Stimulated activated CD4-positive, alpha-beta T cell treated with anti-CD3 and anti-CD28 coated beads, Interleukin-4, amount 100 ng/mL, for 1 hour (primary cell): ENCODE measurements at regions not wholly inside any gene's neighbourhood (a gene's known extent, or its start where the extent isn't known, plus 50 kb on each side); places are given as distances from the start of the nearest gene placed in this dataset.
"Not testable (repeated sequence)": the region's sequence is repeated elsewhere in the genome, so short reads cannot be mapped to it uniquely, and the experiment has no call there.

Source experiments
- DNase-seq: peaks from one replicate; pipeline ENCODE4 v3.0.0-alpha.2; 2020

GRCh38 chr1:14366091-14367018, 232.1 kb upstream of the KAZN start:
- no peak for DNase-seq

GRCh38 chr1:14367451-14367850, 231.0 kb upstream of the KAZN start:
- no peak for DNase-seq

- no peak for DNase-seq
Measured at GRCh38 chr1:14369526-14370213, 228.8 kb upstream of the KAZN start.

- DNase-seq = no peak
Measured at GRCh38 chr1:14371771-14372497, 226.6 kb upstream of the KAZN start.

DNA sequence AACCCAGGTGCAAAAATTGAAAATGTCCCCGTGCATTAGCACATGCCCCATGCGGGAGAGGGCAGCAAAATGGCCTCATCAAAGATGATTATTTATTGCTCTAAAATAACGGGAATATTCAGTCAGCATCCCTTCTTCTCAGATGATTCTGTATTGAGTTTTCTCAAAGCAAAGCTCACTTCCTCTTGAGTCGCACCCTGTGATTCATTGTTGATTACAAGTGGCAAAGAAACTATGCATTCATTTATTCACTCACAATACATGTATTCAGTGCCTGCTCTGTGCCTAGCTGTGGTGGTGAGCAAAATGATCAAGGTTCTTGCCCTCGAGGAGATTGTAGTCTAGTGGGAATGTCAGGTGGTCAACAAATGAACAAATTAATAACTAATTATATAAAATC, 226.0 kb upstream of the KAZN start:
- no peak for DNase-seq

DNA sequence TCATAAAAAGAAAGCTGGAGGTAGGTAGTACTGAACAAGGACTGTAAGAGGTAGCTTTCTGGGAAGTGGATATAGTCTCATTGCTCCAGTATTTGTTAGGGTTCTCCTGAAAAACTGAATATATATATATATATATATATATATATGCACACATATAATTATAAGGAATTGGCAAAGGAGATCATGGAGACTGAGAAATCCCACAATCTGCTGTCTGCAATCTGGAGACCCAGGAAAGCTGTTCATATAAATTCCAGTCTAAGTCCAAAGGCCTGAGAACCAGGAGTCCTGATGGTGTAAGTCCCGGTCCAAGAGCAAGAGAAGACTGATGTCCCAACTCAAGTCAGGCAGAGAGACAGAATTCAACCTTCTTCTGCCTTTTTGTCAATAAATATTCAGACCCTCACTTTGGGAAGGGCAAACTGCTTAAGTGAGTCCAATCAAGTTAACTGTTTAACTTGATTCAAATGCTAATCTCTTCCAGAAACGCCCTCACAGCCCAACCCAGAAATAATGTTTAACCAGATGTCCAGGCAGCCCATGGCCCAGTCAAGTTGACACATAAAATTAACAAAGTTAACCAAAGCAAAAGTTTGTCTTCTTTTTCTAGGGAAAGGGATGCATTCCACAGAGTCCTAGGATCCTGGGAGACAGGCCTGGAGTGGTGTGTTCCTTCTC, 225.3 kb upstream of the KAZN start:
- no peak for DNase-seq

GRCh38 chr1:14375226-14375625, 223.3 kb upstream of the KAZN start:
- DNase-seq = no peak

GRCh38 chr1:14377386-14377785, 221.1 kb upstream of the KAZN start:
- DNase-seq = no peak

- DNase-seq = no peak
Measured at GRCh38 chr1:14380408-14380807, 218.1 kb upstream of the KAZN start.

GRCh38 chr1:14390816-14391215, 207.7 kb upstream of the KAZN start:
- DNase-seq = no peak

- no peak for DNase-seq
Measured at GRCh38 chr1:14392161-14392858, 206.2 kb upstream of the KAZN start.

- no peak for DNase-seq
Measured at GRCh38 chr1:14392859-14393365, 205.6 kb upstream of the KAZN start.

DNA sequence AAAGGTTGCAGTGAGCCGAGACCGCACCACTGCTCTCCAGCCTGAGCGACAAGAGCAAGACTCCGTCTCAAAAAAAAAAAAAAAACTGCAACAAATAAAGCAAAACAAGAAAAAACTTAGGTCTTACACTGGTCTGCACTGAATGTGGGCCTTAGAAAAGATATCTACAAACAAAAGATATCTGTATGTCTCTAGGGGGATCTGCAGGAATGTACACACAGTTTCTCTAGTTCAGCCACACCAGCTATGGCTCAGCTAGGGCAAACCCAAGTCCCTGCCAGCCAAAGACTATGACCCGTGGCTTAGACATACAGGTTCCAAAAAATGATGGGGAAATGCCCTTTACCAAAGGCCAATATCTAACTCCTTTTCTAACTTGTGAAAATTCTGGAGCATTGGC, 202.4 kb upstream of the KAZN start:
- DNase-seq = no peak

- DNase-seq = no peak
Measured at GRCh38 chr1:14403961-14404645, 194.4 kb upstream of the KAZN start.

DNA sequence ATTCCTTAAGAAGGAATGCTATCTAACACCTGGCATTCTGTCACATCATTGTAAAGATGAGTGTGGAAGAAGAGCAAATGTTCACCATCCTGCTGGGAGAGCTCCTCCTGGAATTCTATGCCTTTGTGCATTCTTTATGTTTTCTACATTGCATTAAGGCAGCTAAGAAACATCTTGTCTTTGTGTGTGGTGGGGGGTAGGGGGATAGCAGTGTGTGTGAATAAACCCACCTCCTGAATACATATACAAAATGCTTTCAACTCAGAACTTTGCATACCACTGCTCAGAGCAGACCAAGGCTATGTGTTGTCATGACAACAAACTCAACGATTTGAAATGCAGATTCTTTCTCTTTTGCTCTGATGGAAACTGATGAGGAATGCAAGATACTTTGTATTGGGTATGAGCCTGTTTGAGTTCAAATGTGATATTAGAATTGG, 193.6 kb upstream of the KAZN start:
- no peak for DNase-seq

DNA sequence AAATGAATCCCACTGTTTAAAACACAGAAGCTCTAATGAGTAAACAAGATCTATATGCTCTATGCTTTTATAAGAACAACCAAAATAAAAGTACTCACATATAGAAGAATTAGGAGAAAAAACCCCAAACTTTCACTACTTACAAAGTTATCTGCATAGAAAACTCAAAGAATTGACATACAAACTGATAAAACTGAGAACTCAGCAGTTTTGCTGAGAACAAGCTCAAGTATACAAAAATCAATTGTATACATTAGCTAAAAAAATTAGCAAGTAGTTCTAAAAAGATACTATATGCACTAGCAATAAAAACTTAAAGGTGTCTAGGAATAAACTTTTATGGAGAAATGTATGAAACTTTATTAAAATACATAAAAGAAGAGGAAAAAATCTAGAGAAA, 186.2 kb upstream of the KAZN start:
- no peak for DNase-seq

- no peak for DNase-seq
Measured at GRCh38 chr1:14413819-14414490, 184.5 kb upstream of the KAZN start.

GRCh38 chr1:14415396-14415795, 183.1 kb upstream of the KAZN start:
- no peak for DNase-seq

GRCh38 chr1:14419778-14420218, 178.7 kb upstream of the KAZN start:
- not testable (repeated sequence) for DNase-seq

DNA sequence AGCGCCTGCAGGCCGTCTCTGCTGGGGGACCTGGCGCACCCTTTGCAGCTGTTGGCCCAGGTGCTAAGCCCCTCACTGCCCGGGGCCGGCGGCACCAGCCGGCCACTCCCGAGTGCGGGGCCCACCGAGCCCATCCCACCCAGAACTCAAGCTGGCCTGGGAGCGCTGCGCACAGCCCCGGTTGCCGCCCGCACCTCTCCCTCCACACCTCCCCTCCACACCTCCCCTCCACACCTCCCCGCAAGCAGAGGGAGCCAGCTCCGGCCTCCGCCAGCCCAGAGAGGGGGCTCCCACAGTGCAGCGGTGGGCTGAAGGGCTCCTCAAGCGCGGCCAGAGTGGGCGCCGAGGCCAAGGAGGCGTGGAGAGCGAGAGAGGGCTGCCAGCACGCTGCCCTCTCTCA, 177.8 kb upstream of the KAZN start:
- no peak for DNase-seq
